HL-60/S4 treated with retinoic acid at 250 ng/mL for 4 days and 3 days (cell line): ENCODE measurements at regions not wholly inside any gene's neighbourhood (a gene's known extent, or its start where the extent isn't known, plus 50 kb on each side); places are given as distances from the start of the nearest gene placed in this dataset.
"Not testable (repeated sequence)": the region's sequence is repeated elsewhere in the genome, so short reads cannot be mapped to it uniquely, and the experiment has no call there.

Experiments
- in situ Hi-C: fragments of 300-500 bp; cut with MboI; formaldehyde crosslinking; loops from 2 replicates; pipeline ENCODE4 v1.7.0; 2022; ENCODE audit warnings: low sequenced_read_pairs

GRCh38 chr15:69873807-69874206, 223.9 kb downstream of the TLE3 start:
- in situ Hi-C loops: no loop called here

- in situ Hi-C loops: no loop called here
Measured at GRCh38 chr15:69874321-69874720, 223.4 kb downstream of the TLE3 start.

- in situ Hi-C loops: no loop called here
Measured at GRCh38 chr15:69876064-69876940, 221.4 kb downstream of the TLE3 start.

GRCh38 chr15:69879963-69880362, 217.8 kb downstream of the TLE3 start:
- in situ Hi-C loops: not testable (repeated sequence)

GRCh38 chr15:69880571-69881301, 217.0 kb downstream of the TLE3 start:
- in situ Hi-C loops: no loop called here

- in situ Hi-C loops: no loop called here
Measured at GRCh38 chr15:69881302-69881670, 216.4 kb downstream of the TLE3 start.

- in situ Hi-C loops: no loop called here
Measured at GRCh38 chr15:69881766-69882165, 216.0 kb downstream of the TLE3 start.

- in situ Hi-C loops: no loop called here
Measured at GRCh38 chr15:69883306-69883705, 214.4 kb downstream of the TLE3 start.

- in situ Hi-C loops: no loop called here
Measured at GRCh38 chr15:69885173-69885955, 212.4 kb downstream of the TLE3 start.

GRCh38 chr15:69887009-69887408, 210.7 kb downstream of the TLE3 start:
- in situ Hi-C loops: no loop called here

- in situ Hi-C loops: no loop called here
Measured at GRCh38 chr15:69887553-69887952, 210.2 kb downstream of the TLE3 start.

GRCh38 chr15:69888406-69888805, 209.3 kb downstream of the TLE3 start:
- in situ Hi-C loops: no loop called here

GRCh38 chr15:69891070-69891536, 206.6 kb downstream of the TLE3 start:
- in situ Hi-C loops: no loop called here

- in situ Hi-C loops: no loop called here
Measured at GRCh38 chr15:69891606-69892005, 206.1 kb downstream of the TLE3 start.

- in situ Hi-C loops: no loop called here
Measured at GRCh38 chr15:69892351-69892750, 205.4 kb downstream of the TLE3 start.

- in situ Hi-C loops: no loop called here
Measured at GRCh38 chr15:69893086-69893485, 204.6 kb downstream of the TLE3 start.

GRCh38 chr15:69893863-69894262, 203.9 kb downstream of the TLE3 start:
- in situ Hi-C loops: no loop called here

GRCh38 chr15:69895202-69895601, 202.5 kb downstream of the TLE3 start:
- in situ Hi-C loops: no loop called here

- in situ Hi-C loops: no loop called here
Measured at GRCh38 chr15:69896606-69897005, 201.1 kb downstream of the TLE3 start.

- in situ Hi-C loops: no loop called here
Measured at GRCh38 chr15:69897061-69897460, 200.7 kb downstream of the TLE3 start.
